Keratinocyte (primary cell): ENCODE measurements at regions not wholly inside any gene's neighbourhood (a gene's known extent, or its start where the extent isn't known, plus 50 kb on each side); places are given as distances from the start of the nearest gene placed in this dataset.

Experiments used
- EZH2 ChIP-seq: IDR thresholded peaks from one replicate; pipeline ENCODE4 v1.6.1; 2012; ENCODE audit warnings: inconsistent platforms, mild to moderate bottlenecking, low read length, moderate library complexity
- TF ChIP-seq, protein P1 (sequence below), 3 experiments: IDR thresholded peaks in 1 of 3; conservative IDR thresholded peaks in 1 of 3; optimal IDR thresholded peaks in 1 of 3; 2 replicates in 2 of 3; 3 replicates in 1 of 3; pipeline versions ENCODE3 to v1.5.1; 2011; ENCODE audit warnings: low read length in 3 of 3, mild to moderate bottlenecking in 3 of 3, moderate library complexity in 2 of 3, control low read depth in 1 of 3, inconsistent platforms in 1 of 3; ENCODE audit not compliant: insufficient read depth in 2 of 3; ENCODE audit errors: extremely low read depth in 1 of 3

DNA sequence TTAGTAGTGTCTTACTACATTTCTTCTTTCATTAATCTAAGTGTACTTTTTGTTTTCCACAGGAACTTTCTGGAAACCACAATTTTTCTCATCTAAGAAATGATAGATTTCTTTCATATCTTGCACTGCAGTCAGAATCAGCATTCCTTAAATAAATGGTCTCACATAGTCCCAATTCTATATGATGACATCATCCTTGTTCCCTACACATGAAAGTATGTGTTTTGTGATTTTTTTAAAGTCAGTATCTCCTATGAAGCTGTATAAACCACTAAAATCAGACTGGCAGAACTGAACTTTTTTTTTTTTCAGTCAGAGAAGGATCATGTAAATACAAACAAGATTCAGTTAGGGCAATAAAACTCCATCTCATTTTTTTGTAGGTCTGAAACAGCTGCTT is 742.6 kb upstream of the CXADR start:
- TF ChIP-seq, protein P1, sequence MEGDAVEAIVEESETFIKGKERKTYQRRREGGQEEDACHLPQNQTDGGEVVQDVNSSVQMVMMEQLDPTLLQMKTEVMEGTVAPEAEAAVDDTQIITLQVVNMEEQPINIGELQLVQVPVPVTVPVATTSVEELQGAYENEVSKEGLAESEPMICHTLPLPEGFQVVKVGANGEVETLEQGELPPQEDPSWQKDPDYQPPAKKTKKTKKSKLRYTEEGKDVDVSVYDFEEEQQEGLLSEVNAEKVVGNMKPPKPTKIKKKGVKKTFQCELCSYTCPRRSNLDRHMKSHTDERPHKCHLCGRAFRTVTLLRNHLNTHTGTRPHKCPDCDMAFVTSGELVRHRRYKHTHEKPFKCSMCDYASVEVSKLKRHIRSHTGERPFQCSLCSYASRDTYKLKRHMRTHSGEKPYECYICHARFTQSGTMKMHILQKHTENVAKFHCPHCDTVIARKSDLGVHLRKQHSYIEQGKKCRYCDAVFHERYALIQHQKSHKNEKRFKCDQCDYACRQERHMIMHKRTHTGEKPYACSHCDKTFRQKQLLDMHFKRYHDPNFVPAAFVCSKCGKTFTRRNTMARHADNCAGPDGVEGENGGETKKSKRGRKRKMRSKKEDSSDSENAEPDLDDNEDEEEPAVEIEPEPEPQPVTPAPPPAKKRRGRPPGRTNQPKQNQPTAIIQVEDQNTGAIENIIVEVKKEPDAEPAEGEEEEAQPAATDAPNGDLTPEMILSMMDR (optimal IDR thresholded peaks at IDR 0.05 in 1 of 3, IDR thresholded peaks at IDR 0.05 in 1 of 3, conservative IDR thresholded peaks at IDR 0.05 in 1 of 3; ENCODE audit: extremely low read depth in 1 of 3, insufficient read depth in 2 of 3, low read length in 3 of 3): no peak
- no peak for TF ChIP-seq EZH2
